ENCODE measurements at regions not wholly inside any gene's neighbourhood (a gene's known extent, or its start where the extent isn't known, plus 50 kb on each side); places are given as distances from the start of the nearest gene placed in this dataset.

DNA sequence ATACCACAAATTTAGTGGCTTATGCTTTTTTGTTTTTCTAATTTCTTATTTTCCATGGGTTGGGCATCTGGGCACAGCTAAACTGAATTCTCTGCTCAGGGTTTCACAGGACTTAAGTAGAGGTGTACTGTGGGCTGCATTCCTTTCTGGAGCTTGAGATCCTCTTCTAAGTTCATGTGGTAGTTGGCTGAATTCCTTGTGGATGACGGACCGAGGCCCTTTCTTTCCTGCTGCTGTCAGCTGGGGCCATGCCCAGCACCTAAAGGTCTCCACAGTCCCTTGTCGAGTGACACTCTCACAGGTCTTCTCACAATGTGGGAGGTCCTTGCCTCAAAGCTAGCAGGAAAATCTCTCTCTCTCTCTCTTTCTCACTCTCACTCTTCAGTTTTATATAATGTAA, 433.5 kb upstream of the LRATD1 start:
- no peaks in the 10 kb centered on the region for H3K4me1 Mint-ChIP-seq
- DNase-seq (ENCODE audit: low spot score in 2 of 2) = no peak
- no peak overlapping the region for H3K4me3 Mint-ChIP-seq
- H3K27me3 Mint-ChIP-seq = no peaks in the 10 kb centered on the region
- peaks cover 9% of the 10 kb centered on the region for H3K9me3 Mint-ChIP-seq
- H3K36me3 Mint-ChIP-seq (ENCODE audit: insufficient read depth) = no peaks in the 10 kb centered on the region
- ATAC-seq (replicated peaks; ENCODE audit: extremely low read depth, poor library complexity, severe bottlenecking) = no peak
- no peak overlapping the region for H3K27ac Mint-ChIP-seq (ENCODE audit: low read depth)

- Mint-ChIP-seq H3K9me3 (peaks cover 9% of the 10 kb centered on the region), H3K27me3 (no peaks in the 10 kb centered on the region), H3K4me3 (no peak overlapping the region), H3K27ac (ENCODE audit: low read depth) (no peak overlapping the region), H3K4me1 (no peaks in the 10 kb centered on the region), H3K36me3 (ENCODE audit: insufficient read depth) (no peaks in the 10 kb centered on the region)
- DNase-seq (ENCODE audit: low spot score in 2 of 2) (no peak), ATAC-seq (replicated peaks; ENCODE audit: extremely low read depth, poor library complexity, severe bottlenecking) (no peak)
Measured at GRCh38 chr2:14219306-14219705, 413.2 kb upstream of the LRATD1 start.

DNA sequence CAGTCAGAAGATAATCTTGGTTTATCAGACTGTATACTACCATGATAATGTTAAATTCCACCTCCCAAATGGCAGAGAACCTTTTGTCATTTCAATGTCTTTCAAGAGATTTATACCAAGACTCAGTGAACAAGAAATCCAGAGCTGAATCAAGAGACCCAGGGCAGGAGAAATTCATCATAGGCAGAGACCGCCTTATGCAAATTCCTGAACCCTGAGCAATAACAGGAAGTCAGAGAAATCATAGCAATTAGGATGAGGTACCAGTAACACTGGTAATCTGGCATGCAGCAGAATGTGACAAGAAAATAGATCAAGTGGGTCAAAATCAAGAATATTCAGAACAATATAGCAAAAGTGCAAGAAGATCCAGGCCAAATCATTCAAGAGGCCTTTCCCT, 412.4 kb upstream of the LRATD1 start:
- Mint-ChIP-seq H3K9me3 (peaks cover 9% of the 10 kb centered on the region), H3K27ac (ENCODE audit: low read depth) (no peak overlapping the region), H3K4me1 (no peaks in the 10 kb centered on the region), H3K27me3 (no peaks in the 10 kb centered on the region), H3K4me3 (no peak overlapping the region), H3K36me3 (ENCODE audit: insufficient read depth) (no peaks in the 10 kb centered on the region)
- DNase-seq (ENCODE audit: low spot score in 2 of 2) (no peak), ATAC-seq (replicated peaks; ENCODE audit: extremely low read depth, poor library complexity, severe bottlenecking) (no peak)

DNA sequence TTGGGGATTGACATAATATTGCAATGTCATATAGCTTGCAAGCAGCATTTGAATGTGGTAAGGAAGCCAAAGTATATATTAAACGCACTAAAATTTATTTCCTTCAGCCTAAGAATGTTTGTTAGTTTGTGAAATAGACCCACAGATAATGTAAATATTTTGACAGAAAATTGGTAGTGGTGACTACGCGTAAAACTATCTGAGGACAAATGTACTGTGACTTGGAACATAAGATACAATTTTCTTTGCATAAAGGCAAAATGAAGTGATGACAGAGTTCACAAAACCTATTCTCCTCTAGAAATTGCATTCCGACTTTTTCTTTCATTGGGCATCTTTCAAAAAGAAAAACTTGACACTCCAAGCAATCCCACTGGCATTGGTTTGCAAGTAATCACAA, 411.1 kb upstream of the LRATD1 start:
- no peaks in the 10 kb centered on the region for H3K4me1 Mint-ChIP-seq
- H3K27me3 Mint-ChIP-seq = no peaks in the 10 kb centered on the region
- DNase-seq (ENCODE audit: low spot score in 2 of 2) = no peak
- peaks cover 10% of the 10 kb centered on the region for H3K9me3 Mint-ChIP-seq
- no peak overlapping the region for H3K4me3 Mint-ChIP-seq
- ATAC-seq (replicated peaks; ENCODE audit: extremely low read depth, poor library complexity, severe bottlenecking) = no peak
- H3K27ac Mint-ChIP-seq (ENCODE audit: low read depth) = no peak overlapping the region
- H3K36me3 Mint-ChIP-seq (ENCODE audit: insufficient read depth) = no peaks in the 10 kb centered on the region

DNA sequence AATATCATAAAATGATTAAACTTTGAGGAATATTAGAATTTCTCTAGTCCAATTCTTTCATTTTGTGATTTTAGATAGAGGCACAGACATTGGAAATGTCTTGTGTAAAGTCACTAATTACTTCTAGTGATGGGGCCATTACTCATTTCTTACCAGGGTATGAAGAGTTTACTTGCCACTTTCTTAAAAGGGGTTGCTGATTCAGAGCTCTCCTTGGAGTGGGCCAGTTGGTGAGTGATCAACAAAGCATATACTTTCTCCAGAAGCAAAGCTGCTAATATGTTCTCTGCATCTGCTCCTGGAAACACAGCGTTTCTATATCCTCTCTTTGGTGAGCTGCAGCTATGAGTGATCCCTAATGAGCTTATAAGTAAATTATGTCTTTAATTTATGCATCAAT, 408.9 kb upstream of the LRATD1 start:
- Mint-ChIP-seq H3K4me3 (no peak overlapping the region), H3K36me3 (ENCODE audit: insufficient read depth) (no peaks in the 10 kb centered on the region), H3K27ac (ENCODE audit: low read depth) (no peak overlapping the region), H3K4me1 (no peaks in the 10 kb centered on the region), H3K9me3 (peaks cover 19% of the 10 kb centered on the region), H3K27me3 (no peaks in the 10 kb centered on the region)
- no peak for DNase-seq (ENCODE audit: low spot score in 2 of 2)
- no peak for ATAC-seq (replicated peaks; ENCODE audit: extremely low read depth, poor library complexity, severe bottlenecking)

- H3K4me1 Mint-ChIP-seq = no peaks in the 10 kb centered on the region
- ATAC-seq (replicated peaks; ENCODE audit: extremely low read depth, poor library complexity, severe bottlenecking) = no peak
- no peak overlapping the region for H3K27ac Mint-ChIP-seq (ENCODE audit: low read depth)
- no peaks in the 10 kb centered on the region for H3K27me3 Mint-ChIP-seq
- peaks cover 21% of the 10 kb centered on the region for H3K9me3 Mint-ChIP-seq
- H3K36me3 Mint-ChIP-seq (ENCODE audit: insufficient read depth) = no peaks in the 10 kb centered on the region
- no peak overlapping the region for H3K4me3 Mint-ChIP-seq
- no peak for DNase-seq (ENCODE audit: low spot score in 2 of 2)
Measured at GRCh38 chr2:14231391-14231898, 401.1 kb upstream of the LRATD1 start.

DNA sequence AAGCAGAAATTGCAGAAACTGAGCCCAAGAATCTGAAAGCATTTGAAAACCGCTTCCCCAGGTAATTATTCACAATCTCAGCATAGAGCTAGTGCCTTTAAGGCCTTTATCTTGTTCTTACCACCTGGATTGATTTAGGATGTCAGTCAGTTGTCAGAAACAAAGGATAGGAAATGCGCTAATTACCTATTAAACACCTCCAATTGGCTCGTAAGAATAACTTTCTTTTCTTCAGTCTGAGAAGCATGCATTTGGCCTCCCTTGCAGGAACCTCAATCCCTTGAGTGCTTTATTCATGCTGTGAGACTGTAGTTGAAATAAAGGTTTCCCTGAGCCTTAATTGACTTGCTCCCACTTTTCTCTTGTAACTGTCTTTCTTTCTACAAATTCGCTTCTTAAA, 400.3 kb upstream of the LRATD1 start:
- Mint-ChIP-seq H3K4me3 (no peak overlapping the region), H3K36me3 (ENCODE audit: insufficient read depth) (no peaks in the 10 kb centered on the region), H3K4me1 (no peaks in the 10 kb centered on the region), H3K27me3 (no peaks in the 10 kb centered on the region), H3K9me3 (peaks cover 15% of the 10 kb centered on the region), H3K27ac (ENCODE audit: low read depth) (no peak overlapping the region)
- DNase-seq (ENCODE audit: low spot score in 2 of 2) = no peak
- no peak for ATAC-seq (replicated peaks; ENCODE audit: extremely low read depth, poor library complexity, severe bottlenecking)

DNA sequence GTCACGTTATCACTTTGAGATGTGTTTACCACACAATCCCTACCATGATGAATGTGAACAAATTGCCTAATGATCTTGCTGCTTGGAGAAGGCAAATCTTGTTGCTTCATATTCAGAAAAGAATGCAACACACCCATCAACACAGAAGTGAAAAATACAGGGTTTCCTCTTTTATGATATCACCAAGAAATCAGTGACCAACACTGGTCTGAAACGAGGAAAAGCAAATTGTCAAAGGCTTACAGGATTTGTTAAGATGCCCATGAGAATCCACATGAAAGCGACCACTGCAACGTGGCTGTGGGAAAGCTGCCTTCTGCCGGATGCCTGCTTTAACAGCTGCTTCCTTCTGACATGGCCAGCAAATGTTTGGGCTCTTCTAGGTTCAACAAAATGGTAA, 397.6 kb upstream of the LRATD1 start:
- ATAC-seq (replicated peaks; ENCODE audit: extremely low read depth, poor library complexity, severe bottlenecking) (no peak), DNase-seq (ENCODE audit: low spot score in 2 of 2) (no peak)
- peaks cover 10% of the 10 kb centered on the region for H3K9me3 Mint-ChIP-seq
- no peaks in the 10 kb centered on the region for H3K36me3 Mint-ChIP-seq (ENCODE audit: insufficient read depth)
- H3K27me3 Mint-ChIP-seq = no peaks in the 10 kb centered on the region
- H3K4me1 Mint-ChIP-seq = no peaks in the 10 kb centered on the region
- H3K4me3 Mint-ChIP-seq = no peak overlapping the region
- no peak overlapping the region for H3K27ac Mint-ChIP-seq (ENCODE audit: low read depth)

- H3K4me3 Mint-ChIP-seq = no peak overlapping the region
- H3K4me1 Mint-ChIP-seq = no peaks in the 10 kb centered on the region
- H3K27me3 Mint-ChIP-seq = no peaks in the 10 kb centered on the region
- no peak overlapping the region for H3K27ac Mint-ChIP-seq (ENCODE audit: low read depth)
- no peak for ATAC-seq (replicated peaks; ENCODE audit: extremely low read depth, poor library complexity, severe bottlenecking)
- H3K36me3 Mint-ChIP-seq (ENCODE audit: insufficient read depth) = no peaks in the 10 kb centered on the region
- no peak for DNase-seq (ENCODE audit: low spot score in 2 of 2)
- peaks cover 10% of the 10 kb centered on the region for H3K9me3 Mint-ChIP-seq
Measured at GRCh38 chr2:14235667-14236066, 396.9 kb upstream of the LRATD1 start.

- H3K4me1 Mint-ChIP-seq = no peaks in the 10 kb centered on the region
- no peak for ATAC-seq (replicated peaks; ENCODE audit: extremely low read depth, poor library complexity, severe bottlenecking)
- H3K36me3 Mint-ChIP-seq (ENCODE audit: insufficient read depth) = no peaks in the 10 kb centered on the region
- no peak overlapping the region for H3K27ac Mint-ChIP-seq (ENCODE audit: low read depth)
- DNase-seq (ENCODE audit: low spot score in 2 of 2) = no peak
- H3K9me3 Mint-ChIP-seq = peaks cover 10% of the 10 kb centered on the region
- H3K27me3 Mint-ChIP-seq = no peaks in the 10 kb centered on the region
- H3K4me3 Mint-ChIP-seq = no peak overlapping the region
Measured at GRCh38 chr2:14237902-14238301, 394.6 kb upstream of the LRATD1 start.

DNA sequence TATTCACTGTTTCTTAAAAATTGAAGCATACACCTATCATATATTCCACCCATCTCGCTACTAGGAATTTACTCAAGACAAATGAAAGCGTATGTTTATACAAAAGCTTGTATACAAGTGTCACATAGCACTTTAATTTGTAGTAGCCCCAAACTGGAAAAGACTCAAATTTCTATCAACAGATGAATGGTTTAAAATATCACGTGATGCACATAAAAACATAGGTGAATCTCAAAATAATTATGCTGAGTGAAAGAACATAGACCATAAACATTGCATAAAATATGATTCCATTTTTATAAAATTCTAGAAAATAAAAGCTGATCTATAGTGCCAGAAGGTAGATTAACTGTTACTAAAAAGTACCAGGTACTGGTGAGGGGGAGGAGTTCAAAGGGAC, 392.9 kb upstream of the LRATD1 start:
- H3K27me3 Mint-ChIP-seq = no peaks in the 10 kb centered on the region
- no peaks in the 10 kb centered on the region for H3K36me3 Mint-ChIP-seq (ENCODE audit: insufficient read depth)
- no peak overlapping the region for H3K4me3 Mint-ChIP-seq
- H3K4me1 Mint-ChIP-seq = no peaks in the 10 kb centered on the region
- H3K9me3 Mint-ChIP-seq = peaks cover 5% of the 10 kb centered on the region
- no peak overlapping the region for H3K27ac Mint-ChIP-seq (ENCODE audit: low read depth)
- DNase-seq (ENCODE audit: low spot score in 2 of 2) = no peak
- no peak for ATAC-seq (replicated peaks; ENCODE audit: extremely low read depth, poor library complexity, severe bottlenecking)

GRCh38 chr2:14240868-14241267, 391.6 kb upstream of the LRATD1 start:
- peaks cover 1% of the 10 kb centered on the region for H3K9me3 Mint-ChIP-seq
- no peak overlapping the region for H3K27ac Mint-ChIP-seq (ENCODE audit: low read depth)
- DNase-seq (ENCODE audit: low spot score in 2 of 2) (no peak), ATAC-seq (replicated peaks; ENCODE audit: extremely low read depth, poor library complexity, severe bottlenecking) (no peak)
- no peaks in the 10 kb centered on the region for H3K4me1 Mint-ChIP-seq
- no peaks in the 10 kb centered on the region for H3K36me3 Mint-ChIP-seq (ENCODE audit: insufficient read depth)
- no peak overlapping the region for H3K4me3 Mint-ChIP-seq
- H3K27me3 Mint-ChIP-seq = no peaks in the 10 kb centered on the region

GRCh38 chr2:14245901-14246300, 386.6 kb upstream of the LRATD1 start:
- Mint-ChIP-seq H3K4me3 (no peak overlapping the region), H3K9me3 (no peaks in the 10 kb centered on the region), H3K27ac (ENCODE audit: low read depth) (no peak overlapping the region), H3K27me3 (no peaks in the 10 kb centered on the region), H3K4me1 (no peaks in the 10 kb centered on the region), H3K36me3 (ENCODE audit: insufficient read depth) (no peaks in the 10 kb centered on the region)
- no peak for ATAC-seq (replicated peaks; ENCODE audit: extremely low read depth, poor library complexity, severe bottlenecking)
- DNase-seq (ENCODE audit: low spot score in 2 of 2) = no peak

All from central memory CD8-positive, alpha-beta T cell (primary cell).